DMS 273 treated with DMSO at 0.1 percent for 48 hours (cell line): ENCODE measurements at regions not wholly inside any gene's neighbourhood (a gene's known extent, or its start where the extent isn't known, plus 50 kb on each side); places are given as distances from the start of the nearest gene placed in this dataset.

Source experiments
- DNase-seq: peaks from one replicate; lab custom pipeline; 2025; lab: John Stamatoyannopoulos, UW

DNA sequence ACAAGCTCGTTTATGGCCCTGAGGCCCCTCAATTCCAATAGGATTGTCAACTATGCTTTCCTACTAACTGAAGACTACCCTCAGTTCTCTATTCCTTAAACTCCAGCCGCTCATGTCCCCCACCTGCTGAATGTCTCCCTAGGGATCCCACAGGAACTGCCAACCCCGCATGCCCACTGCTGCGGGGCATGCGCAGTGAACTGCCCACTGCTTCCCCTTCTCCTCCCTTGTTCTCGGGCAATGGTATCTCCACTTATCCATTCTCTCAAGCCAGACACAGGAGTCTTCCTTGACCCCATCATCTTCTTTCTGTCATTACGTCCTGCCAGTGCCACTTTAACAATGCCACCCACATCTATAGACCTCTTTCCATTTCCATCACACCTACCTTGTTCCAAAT lies 90.0 kb downstream of the FGF18 start:
- DNase-seq: no peak

DNA sequence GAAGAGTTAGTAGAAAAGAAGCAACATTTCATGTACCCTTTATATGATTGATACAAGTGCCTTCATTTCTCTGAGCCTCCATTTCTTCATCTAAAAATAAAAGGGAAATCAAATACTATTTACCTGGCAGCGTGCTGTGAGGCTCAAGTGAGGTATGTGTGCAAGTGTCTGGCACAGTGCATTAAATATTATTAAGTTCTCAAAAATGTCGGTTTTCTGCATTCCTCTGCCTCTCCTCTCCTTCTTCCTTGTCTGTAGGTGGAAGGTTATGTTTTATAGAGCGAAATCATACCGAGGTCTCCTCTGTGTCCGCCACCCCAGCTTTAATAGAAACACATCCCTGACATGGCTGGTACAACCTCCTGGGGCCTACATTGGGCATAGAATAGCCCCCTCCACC lies 93.0 kb downstream of the FGF18 start:
- no peak for DNase-seq

DNA sequence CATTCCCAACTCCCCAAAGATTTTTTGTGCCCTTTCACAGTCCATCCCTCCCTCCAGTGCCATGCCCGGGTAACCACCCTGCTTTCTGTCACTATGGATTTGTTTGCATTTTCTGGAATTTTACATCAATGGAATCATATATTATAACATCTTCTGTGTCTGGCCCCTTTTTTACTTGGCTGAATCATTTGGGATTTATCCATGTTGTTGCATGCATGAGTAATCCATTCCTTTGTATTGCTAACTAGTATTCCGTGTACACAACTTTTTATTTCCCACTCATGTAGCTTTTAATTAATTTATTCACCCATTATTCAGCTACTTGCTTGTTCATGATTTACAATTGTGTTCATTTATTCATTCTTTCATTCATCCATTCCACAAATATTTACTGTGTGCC lies 94.1 kb downstream of the FGF18 start:
- DNase-seq: no peak

DNA sequence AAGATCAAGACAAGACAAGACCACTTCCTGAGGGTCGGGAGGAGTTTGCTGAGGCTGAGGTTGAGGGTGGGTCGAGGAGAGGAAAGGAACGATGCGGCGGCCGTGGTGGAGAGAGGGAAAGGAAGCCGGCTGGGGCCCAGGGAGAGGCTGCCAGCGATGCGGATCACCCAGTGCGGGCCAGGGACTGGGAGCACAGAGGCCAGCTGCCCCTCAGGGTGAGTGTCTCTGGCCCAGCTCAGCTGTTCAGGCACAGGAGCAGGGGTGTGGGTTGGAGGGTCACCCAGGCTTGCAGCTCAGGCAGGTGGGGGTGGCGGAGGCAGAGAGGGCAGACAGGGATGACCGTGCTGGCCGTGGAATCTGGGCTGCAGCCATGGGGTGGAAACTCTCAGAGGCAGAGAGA lies 99.5 kb downstream of the FGF18 start:
- no peak for DNase-seq

DNA sequence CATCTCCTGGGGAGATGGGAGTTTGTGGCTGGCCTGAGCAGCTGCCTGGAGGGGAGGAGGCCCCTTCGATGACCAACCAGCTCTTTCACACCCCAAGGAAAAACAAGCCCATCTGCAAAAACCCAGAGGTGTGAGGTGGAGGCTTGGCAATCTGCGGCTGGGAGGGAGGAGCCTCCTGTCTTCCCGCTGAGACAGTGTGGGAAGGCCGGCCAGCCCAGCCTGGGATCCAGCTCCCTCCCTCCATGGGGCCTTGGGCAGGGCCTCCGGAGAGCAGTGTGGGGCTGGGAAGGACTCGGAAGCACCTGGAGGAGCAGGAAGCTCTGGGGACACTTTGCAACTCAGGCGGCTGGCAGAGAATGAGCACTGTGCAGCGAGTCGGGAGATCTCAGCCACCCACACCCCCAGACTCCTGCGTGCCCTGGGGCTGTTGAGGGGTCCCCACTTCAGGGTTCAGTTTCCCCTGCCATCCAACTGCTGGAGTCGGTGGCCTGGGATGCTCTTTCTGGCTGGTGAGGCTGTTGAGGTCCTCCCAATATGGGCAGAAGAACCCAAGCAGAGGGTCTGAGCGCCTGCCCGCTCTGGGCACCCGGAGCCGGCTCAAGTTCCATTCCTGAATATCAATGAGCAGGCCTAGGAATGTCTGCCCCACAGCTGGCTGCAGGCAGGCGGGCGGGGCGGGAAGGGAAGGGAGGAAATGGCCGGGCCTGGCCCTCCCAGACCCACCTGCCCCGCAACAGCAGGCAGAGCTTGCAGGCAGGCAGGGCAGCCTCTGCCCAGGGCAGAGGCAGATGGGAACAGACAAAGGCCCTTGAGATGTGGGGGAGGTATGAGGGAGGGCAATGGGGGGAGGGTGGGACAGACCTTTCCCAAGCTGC lies 101.1 kb downstream of the FGF18 start:
- DNase-seq: peak; percentile 71

DNA sequence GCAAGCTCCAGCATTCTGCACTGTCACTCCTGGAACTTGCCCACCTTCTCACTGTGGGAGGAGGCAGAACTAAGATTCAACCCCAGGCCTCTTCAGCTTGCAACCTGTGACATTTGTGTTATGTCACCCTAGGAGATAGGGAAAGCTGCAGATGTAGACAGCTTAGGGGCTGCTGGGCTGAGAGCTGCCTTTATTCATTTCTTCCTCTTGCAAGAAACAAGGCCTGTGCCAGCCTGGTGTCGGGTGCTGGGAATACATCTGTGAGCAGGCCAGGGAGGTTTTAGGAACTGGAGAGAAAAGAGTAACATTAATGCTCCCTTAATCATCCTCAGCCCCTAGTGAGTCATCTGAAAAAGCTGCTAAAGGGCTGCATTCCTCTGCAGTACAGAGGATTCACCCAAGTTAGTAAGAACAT lies 101.8 kb downstream of the FGF18 start:
- DNase-seq: no peak

DNA sequence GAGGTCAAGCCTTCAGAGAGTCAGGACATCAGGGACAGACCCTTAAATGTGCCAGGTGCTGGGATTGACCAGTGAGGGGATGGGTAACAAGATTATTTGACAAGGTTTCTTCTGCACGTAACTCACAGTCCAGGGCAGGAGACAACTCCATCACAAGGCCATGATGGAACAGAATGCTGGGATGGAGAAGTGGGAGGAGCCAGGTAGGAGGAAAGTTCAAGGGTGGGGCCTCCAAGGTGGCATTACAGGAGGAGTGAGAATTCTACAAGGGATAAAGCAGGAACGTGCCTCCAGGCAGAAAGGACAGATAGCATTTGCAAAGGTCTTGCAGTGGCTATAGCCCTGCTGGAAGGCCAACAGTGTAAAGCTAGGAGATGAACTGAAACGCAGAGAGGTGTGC lies 102.2 kb downstream of the FGF18 start:
- DNase-seq: no peak

DNA sequence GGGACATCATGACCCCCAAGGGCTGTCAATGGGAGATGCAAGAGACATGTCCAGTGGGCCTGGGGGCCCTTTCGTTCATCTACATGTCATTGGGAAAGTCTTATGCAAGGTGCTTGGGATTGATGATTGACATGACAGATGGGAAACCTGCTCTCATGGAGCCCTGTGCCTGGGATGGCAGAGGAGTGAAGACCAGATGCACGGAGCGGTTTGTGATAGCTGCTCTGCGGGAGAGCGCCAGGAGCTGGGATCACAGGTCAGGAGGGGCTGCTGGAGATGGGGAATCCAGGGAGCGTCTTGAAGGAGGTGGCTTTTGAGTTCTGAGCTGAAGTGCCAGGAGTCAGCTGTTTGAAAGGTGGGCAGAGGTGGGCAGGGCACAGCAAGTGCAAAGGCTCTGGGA lies 104.3 kb downstream of the FGF18 start:
- DNase-seq: no peak

DNA sequence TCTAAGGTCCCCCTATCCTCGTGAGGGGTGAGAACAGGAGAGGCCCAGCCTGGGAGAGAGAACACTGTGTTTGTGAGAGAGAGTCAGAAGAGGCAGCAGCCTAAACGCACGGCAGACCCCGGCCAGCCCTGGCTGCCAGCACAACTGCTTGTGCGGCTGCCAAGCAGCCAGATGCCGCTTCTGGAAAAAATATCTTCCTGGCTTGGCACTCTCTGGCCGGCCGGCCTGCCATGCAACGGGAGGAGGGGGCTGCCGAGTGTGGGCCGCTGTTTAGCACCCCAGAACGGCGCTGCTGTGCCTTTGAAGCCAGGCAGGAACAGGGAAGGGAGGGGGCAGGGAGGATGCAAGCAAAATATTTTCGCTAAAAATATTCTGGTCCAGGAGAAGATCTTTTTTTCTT lies 105.0 kb downstream of the FGF18 start:
- no peak for DNase-seq

DNA sequence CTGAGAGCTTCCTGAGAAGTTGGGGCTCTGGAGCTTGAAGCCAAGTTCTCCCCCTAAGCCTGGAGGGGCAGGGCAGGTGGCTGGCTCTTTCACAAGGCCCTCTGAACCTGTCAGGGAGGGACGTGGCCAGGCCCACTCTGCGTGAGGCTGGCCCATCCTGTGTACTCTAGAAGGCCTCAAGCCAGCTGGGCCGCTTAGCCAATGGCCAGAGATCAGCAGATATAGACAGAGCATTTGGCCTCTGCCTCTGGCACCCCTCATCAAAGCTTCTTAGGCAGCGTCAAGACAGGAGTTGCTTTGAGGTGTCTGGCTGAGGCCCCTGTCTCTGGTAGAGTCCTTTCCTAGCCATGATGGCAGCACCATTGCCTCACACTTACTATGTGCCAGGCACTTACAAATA lies 105.6 kb downstream of the FGF18 start:
- no peak for DNase-seq

DNA sequence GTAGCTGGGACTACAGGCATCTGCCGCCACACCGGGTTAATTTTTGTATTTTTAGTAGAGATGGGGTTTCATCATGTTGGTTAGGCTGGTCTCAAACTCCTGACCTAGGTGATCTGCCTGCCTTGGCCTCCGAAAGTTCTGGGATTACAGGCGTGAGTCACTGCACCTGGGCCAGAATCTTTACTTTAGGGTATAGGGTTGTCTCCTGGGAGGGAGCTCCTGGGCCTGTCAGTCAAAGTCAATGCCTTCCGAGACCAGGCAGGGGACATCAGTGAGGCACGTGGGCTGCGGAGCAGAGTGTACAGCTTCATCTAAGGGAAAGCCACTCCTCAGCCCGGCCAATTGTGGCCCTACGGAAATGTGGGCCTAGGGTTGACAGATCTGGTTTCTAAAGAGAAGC lies 108.6 kb downstream of the FGF18 start:
- DNase-seq: no peak

DNA sequence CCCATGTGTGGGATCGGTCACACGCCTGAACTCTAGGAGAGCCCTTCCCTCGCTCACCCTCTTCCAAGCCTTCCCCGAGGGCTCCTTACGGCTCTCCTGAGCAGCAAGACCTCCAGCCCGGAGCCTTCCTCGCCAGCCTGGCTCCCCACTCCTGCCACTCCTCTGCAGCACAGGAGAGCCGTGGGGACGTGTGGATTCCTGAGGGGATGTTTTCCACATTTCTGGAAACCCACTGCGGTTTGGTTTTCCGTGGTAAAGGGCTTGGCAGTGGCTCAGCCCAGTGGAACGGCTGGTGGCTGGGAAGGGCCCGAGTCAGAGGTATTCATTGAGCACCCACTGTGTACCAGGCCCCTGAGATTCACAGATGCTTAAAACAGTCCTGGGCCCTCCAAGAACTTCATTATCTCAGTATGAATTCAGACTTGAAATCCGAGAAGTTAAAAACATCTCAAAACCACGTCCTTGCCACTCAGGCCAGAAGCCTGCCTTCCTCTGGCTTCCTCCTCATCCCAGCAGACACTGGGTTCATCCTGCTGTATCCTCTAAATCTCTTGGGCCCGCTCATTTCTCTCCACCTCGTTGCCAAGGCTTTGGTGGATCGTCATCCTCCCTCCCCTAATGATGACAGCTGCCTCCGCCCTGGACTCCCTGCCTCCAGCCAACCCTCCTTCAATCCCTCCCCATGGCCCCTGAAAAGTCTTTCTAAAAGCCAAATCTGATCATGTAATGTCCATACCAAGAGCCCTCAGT lies 109.6 kb downstream of the FGF18 start:
- no peak for DNase-seq

DNA sequence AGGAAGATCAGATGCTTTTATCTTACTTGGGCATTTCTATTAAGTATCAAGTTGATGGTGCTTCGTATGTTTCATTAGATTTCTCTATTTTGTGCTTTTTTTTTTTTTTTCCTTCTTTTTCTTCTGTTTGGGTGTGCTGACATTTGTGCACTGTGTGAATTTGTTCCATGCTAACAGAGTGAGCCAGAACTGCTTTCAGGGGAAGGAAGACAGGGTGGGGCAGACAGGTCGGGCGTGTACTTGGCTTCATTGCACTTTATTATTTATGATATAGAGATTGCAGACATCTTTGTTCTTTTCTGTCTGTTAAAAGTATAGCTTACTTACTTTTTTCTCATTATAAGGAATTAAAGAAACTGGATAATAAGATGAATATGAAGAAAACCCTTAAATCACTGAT lies 112.2 kb downstream of the FGF18 start:
- DNase-seq: no peak

DNA sequence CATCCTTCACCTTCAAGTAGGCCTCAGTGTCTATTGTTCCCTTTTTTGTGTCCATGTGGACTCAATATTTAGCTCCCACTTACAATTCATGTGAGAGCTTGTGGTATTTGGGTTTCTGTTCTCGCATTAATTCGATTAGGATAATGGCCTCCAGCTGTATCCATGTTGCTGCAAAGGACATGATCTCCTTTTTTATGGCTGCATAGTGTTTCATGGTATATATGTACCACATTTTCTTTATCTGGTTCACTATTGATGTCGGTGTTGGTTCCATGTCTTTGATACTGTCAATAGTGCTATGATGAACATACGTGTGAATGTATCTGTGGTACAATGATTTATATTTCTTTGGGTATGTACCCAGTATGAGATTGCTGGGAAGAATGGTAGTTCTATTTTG lies 113.7 kb downstream of the FGF18 start:
- no peak for DNase-seq

DNA sequence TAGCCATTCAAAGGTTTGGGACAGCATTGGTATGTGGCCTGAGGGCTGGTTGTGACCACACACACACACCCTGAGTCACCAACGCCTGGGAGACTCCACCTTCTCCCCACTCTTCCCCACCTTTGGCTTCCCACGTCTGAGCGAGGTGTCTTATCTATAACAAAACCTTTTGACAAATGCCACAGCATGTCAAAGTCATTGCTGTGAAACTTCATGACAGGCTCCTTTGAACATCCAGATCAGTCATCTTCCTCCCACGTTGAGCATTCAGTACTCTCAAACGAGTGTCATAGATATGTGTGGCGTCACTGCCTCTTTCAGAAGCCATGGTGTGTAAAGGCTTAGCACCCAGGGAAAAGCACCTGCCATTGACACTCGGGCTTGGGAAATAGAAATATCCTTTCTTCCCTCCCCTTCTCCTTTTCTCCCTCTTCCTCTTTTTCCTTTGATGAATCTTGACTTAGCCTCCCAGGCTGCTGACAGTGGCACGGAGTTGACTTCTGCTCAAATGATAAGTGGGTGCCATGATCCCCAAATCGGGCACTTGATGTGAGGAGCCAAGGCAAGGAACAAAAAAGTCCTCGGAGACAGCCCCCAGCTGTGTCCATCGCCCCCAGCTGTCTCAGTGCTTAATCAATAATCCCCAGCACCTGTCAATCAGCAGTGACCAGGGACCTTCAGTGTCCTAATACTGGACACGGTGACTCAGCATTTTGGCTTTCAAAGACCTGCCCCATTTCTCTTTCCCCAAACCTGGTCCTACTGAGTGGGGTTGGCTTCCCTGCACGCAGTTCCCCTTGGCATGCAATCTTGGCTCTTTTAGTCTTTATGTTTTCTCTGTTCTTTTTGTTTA lies 114.8 kb downstream of the FGF18 start:
- no peak for DNase-seq

DNA sequence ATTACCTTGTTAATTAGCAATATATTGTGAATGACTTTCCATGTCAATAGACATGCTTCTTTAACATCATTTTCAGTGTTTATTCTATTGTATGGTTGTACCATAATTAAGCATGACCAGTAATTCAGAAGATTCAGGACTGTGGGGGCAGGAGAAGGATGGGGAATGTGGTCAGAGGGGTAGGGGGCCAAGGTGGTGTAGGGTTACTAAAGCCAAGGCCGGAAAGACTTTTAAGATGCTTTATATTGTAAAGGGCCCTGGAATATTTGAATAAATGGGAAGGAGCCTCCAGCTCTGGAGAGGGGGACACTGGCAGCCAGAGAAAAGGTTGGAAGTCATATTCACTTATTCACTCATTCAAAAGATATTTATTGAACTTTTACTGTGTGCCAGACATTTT lies 115.7 kb downstream of the FGF18 start:
- no peak for DNase-seq

DNA sequence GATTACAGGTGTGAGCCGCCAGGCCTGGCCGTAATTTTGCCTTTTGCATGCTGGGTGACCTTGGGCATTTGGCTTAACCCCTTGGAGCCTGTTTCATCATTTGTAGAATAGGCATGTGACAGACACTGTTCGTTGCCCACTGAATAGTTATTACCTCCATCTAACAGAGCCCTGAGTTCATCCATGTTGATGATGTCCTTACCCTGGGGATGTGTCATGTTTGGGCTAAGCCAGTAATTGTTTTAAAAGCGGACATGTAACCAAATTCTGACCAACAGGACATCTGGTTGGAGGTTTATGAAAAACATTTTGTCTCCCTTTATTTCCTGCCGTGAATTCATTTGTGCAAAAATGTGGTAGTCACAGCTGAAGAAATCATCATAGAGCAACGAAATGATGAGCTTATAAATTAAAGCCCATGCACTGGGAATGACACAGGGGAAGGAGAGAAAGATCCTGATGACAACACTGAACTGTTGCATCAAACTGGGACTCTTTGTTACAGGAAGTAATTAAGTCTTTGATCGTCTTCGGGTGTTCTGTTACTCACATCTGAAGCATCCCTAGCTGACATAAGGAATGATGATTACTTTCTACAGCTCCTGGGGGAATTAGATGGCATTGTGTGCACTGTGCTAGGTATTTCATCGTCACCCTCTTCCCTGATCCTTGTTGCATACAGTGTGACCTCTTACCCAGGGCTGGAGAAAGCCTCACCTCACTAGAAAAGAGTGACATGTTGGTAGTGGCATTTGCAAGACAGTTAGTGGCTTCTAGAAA lies 117.8 kb downstream of the FGF18 start:
- no peak for DNase-seq

DNA sequence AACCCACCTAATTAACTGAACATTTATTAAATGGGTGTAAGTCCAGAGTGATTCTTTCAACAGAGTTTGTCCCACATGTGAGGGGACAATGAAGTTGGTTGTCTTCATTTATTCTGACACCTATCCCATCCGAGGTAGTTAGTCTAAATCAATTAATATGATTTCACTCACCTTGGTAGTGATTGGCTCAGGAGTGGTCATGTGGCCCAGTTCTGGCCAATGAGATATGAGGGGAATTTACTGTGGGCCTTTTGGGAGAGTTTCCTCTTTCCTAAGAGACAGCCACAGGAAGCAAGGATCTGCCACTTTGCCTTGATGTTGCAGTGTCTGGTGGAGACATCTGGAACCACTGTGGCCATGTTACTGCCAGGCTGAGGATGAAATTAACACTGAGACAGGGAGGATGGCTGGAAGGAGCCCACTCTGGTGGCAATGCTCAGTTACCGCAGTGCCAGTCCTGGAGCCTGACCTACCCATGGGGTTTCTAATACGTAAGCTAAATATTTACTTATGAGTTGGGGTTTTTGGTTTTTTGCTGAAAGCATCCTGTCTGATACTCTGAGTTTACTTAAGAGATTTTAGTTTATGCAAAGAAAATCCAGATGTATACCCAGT lies 118.6 kb downstream of the FGF18 start:
- DNase-seq: no peak

DNA sequence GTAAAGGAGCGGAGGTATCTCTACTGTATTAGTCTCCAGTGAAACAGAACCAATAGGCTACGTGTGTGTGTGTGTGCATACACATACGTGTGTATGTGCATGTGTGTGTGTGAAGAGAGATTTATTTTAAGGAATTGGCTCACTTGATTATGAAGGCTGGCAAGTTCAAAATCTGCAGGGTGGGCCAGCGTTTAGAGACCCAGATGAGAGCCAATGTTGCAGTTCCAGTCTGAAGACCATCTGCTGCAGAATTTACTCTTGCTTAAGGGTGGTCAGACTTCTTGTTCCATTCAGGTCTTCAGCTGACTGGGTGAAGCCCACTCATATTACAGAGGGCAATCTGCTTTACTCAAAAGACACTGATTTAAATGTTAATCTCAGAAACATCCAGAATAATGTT lies 119.2 kb downstream of the FGF18 start:
- no peak for DNase-seq

DNA sequence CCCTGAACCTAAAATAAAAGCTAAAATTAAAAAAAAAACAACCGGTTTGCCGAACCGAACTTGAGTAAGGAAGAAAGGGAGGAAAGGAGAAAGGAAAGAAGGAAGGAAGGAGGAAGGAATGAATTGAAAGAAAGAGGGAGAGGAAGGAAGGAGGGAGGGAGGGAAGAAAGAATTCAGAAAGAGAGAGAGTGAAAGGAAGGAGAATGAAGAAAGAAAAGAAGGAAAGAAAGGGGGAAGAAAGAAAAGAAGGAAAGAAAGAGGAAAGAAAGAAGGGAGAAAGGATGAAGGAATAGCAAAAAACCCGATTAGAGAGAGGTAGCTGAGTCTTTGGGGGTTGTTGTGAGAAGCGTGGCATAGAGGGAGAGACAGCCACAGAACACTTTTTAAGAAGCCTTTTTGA lies 121.4 kb downstream of the FGF18 start:
- DNase-seq: no peak

DNA sequence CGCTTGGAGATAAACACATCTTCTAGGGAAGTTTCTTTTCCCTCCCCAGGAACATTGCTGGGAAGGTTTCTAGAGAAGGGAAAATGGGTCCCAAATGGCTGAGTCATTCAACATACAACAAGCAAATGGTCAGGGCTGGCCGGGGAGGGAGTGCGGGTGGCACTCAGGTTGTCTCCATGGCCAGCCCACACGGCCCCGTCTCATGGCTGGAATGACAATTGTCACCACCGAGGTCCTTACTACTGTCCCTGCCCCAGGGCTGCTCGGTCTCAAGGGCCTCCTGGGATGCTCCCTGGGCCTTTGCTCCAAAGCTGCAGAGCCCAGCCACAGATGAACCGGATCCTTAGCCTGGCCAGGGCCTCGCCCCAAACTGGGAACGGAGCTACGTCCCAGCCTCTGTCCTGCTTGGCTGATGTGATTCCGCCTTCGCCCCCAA lies 121.9 kb downstream of the FGF18 start:
- no peak for DNase-seq
